Ovary (tissue), 3 donors: ENCODE measurements at regions not wholly inside any gene's neighbourhood (a gene's known extent, or its start where the extent isn't known, plus 50 kb on each side); places are given as distances from the start of the nearest gene placed in this dataset.

Source experiments
- CTCF ChIP-seq, 3 donors: fragments of 450-650 bp in 2 of 3; fragments of 200-600 bp in 1 of 3; IDR thresholded peaks; one replicate each; pipeline versions ENCODE4 v1.5.1 to v1.8.0; 2016 to 2022; ENCODE audit warnings: antibody characterized with exemption in 3 of 3, mild to moderate bottlenecking in 1 of 3
- POLR2A ChIP-seq: fragments of 450-650 bp; IDR thresholded peaks from one replicate; pipeline ENCODE4 v1.6.1; 2017; ENCODE audit warnings: antibody characterized with exemption, mild to moderate bottlenecking, moderate library complexity
- donor health status: DM: no; HTN: no; CAD: no.

DNA sequence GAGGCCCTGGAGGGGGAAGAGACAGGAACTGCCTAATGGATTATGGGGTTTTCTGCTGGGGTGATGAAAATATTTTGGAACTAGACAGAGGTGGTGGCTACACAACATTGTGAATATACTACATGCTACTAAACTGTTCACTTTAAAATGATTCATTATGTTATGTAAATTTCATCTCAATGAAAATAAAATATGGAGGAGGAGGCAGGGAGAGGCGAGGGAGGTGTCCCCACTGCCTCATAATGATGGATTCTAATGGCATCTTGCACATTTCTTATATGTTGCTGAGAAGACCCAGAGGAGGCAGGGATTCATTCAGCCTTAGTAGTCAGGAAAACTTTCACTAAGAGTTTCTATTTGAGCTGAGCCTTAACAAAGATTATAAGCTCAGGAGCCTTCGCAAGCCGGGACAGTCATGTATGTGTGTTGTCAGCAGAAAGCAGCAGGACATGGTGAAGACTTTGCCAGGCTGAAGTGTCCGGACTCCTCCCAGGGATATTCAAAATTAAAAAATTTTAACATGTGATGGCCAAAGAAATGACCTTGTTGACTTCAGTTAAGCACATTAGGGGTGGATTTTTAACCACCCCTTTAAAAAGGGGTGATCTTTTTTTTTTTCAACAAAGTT is 158.6 kb upstream of the PCSK2 start:
- TF ChIP-seq CTCF (IDR thresholded peaks at IDR 0.05) (no peak), POLR2A (no peak)
